WERI-Rb-1 (cell line): ENCODE measurements at regions not wholly inside any gene's neighbourhood (a gene's known extent, or its start where the extent isn't known, plus 50 kb on each side); places are given as distances from the start of the nearest gene placed in this dataset.

Experiments used
- DNase-seq: peaks from one replicate; pipeline ENCODE4 v3.0.0-alpha.2; 2020
- H3K27ac ChIP-seq: fragments of 250-450 bp; sonication (Bioruptor Pico); 2 replicates; pipeline ENCODE4 v1.5.1; 2020; ENCODE audit warnings: mild to moderate bottlenecking, moderate library complexity
- H3K27me3 ChIP-seq: fragments of 250-450 bp; sonication (Bioruptor Pico); 2 replicates; pipeline ENCODE4 v1.5.1; 2021; ENCODE audit warnings: mild to moderate bottlenecking, low read depth, moderate library complexity; ENCODE audit not compliant: insufficient read depth, severe bottlenecking
- H3K36me3 ChIP-seq: fragments of 250-450 bp; sonication (Bioruptor Pico); 2 replicates; pipeline ENCODE4 v1.5.1; 2020; ENCODE audit warnings: mild to moderate bottlenecking, moderate library complexity
- H3K4me3 ChIP-seq: 2 replicates; pipeline ENCODE4 v1.5.1; 2011; ENCODE audit warnings: low read depth, mild to moderate bottlenecking, control low read depth, low read length
- H3K9me3 ChIP-seq: fragments of 250-450 bp; sonication (Bioruptor Pico); 2 replicates; pipeline ENCODE4 v1.5.1; 2021; ENCODE audit warnings: mild to moderate bottlenecking, moderate library complexity; ENCODE audit not compliant: severe bottlenecking
- CTCF ChIP-seq: IDR thresholded peaks from 2 replicates; pipeline ENCODE4 v1.5.1; 2011; ENCODE audit warnings: low read depth, mild to moderate bottlenecking, control low read depth, inconsistent platforms, low read length

GRCh38 chr10:94103801-94104221 is 110.1 kb downstream of the PLCE1 start:
- H3K9me3 ChIP-seq = no peaks in the 10 kb centered on the region
- TF ChIP-seq CTCF = no peak
- no peaks in the 10 kb centered on the region for H3K27me3 ChIP-seq
- no peak overlapping the region for H3K4me3 ChIP-seq
- H3K36me3 ChIP-seq = no peaks in the 10 kb centered on the region
- no peak overlapping the region for H3K27ac ChIP-seq
- no peak for DNase-seq

- Histone ChIP-seq H3K27me3 (no peaks in the 10 kb centered on the region), H3K27ac (no peak overlapping the region), H3K4me3 (no peak overlapping the region), H3K9me3 (no peaks in the 10 kb centered on the region), H3K36me3 (no peaks in the 10 kb centered on the region)
- no peak for TF ChIP-seq CTCF
- DNase-seq = no peak
Observed at GRCh38 chr10:94104316-94105000, 110.7 kb downstream of the PLCE1 start.

- TF ChIP-seq CTCF = no peak
- no peak for DNase-seq
- H3K27me3 ChIP-seq = no peaks in the 10 kb centered on the region
- no peak overlapping the region for H3K27ac ChIP-seq
- H3K36me3 ChIP-seq = no peaks in the 10 kb centered on the region
- H3K9me3 ChIP-seq = no peaks in the 10 kb centered on the region
- no peak overlapping the region for H3K4me3 ChIP-seq
Observed at GRCh38 chr10:94105226-94105625, 111.5 kb downstream of the PLCE1 start.

GRCh38 chr10:94107191-94107590 is 113.5 kb downstream of the PLCE1 start:
- peak; percentile 43 for DNase-seq
- Histone ChIP-seq H3K36me3 (no peaks in the 10 kb centered on the region), H3K4me3 (peak overlapping the region; percentile 0; the same call in 1 of the 2 replicates), H3K9me3 (no peaks in the 10 kb centered on the region), H3K27ac (peak overlapping the region; percentile 48; the same call in 1 of the 2 replicates), H3K27me3 (no peaks in the 10 kb centered on the region)
- TF ChIP-seq CTCF = no peak

- no peaks in the 10 kb centered on the region for H3K9me3 ChIP-seq
- DNase-seq = no peak
- no peaks in the 10 kb centered on the region for H3K27me3 ChIP-seq
- TF ChIP-seq CTCF = no peak
- H3K4me3 ChIP-seq = no peak overlapping the region
- no peaks in the 10 kb centered on the region for H3K36me3 ChIP-seq
- H3K27ac ChIP-seq = peak overlapping the region; percentile 50
Observed at GRCh38 chr10:94108200-94108599, 114.5 kb downstream of the PLCE1 start.

GRCh38 chr10:94111367-94111766 is 117.6 kb downstream of the PLCE1 start:
- H3K27ac ChIP-seq = peak overlapping the region; percentile 49

More at GRCh38 chr10:94111367-94111766, 117.6 kb downstream of the PLCE1 start:
- H3K36me3 ChIP-seq = no peaks in the 10 kb centered on the region
- no peaks in the 10 kb centered on the region for H3K27me3 ChIP-seq
- peak; percentile 33 for DNase-seq
- H3K9me3 ChIP-seq = no peaks in the 10 kb centered on the region
- H3K4me3 ChIP-seq = no peak overlapping the region
- no peak for TF ChIP-seq CTCF
